ENCODE measurements at regions not wholly inside any gene's neighbourhood (a gene's known extent, or its start where the extent isn't known, plus 50 kb on each side); places are given as distances from the start of the nearest gene placed in this dataset.
"Not testable (repeated sequence)": the region's sequence is repeated elsewhere in the genome, so short reads cannot be mapped to it uniquely, and the experiment has no call there.

DNA sequence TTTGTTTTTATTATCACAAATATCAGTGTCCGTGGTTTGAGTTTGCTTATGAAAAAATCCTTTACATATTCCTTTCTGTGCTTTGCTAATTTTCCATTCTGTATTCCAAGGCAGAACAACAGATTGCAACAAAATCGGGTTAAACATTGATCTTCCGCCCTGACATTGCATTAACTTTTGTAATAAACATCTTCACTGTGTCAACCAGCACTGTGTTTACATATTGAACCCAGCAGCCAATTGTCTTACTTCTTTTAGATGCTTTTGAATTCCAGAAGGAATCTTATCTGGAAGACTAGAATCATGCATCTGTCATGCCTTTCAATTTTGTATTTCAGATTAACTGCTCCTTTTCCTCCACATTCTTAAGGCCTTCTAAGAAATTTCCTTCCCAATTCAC is 147.8 kb upstream of the CXXC4 start:
- TF ChIP-seq, protein P1, sequence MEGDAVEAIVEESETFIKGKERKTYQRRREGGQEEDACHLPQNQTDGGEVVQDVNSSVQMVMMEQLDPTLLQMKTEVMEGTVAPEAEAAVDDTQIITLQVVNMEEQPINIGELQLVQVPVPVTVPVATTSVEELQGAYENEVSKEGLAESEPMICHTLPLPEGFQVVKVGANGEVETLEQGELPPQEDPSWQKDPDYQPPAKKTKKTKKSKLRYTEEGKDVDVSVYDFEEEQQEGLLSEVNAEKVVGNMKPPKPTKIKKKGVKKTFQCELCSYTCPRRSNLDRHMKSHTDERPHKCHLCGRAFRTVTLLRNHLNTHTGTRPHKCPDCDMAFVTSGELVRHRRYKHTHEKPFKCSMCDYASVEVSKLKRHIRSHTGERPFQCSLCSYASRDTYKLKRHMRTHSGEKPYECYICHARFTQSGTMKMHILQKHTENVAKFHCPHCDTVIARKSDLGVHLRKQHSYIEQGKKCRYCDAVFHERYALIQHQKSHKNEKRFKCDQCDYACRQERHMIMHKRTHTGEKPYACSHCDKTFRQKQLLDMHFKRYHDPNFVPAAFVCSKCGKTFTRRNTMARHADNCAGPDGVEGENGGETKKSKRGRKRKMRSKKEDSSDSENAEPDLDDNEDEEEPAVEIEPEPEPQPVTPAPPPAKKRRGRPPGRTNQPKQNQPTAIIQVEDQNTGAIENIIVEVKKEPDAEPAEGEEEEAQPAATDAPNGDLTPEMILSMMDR (IDR thresholded peaks at IDR 0.05), result no peak
- TF ChIP-seq POLR2AphosphoS5 (IDR thresholded peaks at IDR 0.05) (no peak), EP300 (IDR thresholded peaks at IDR 0.05) (no peak), POLR2A (IDR thresholded peaks at IDR 0.05) (no peak)
- Histone ChIP-seq H3K27me3 (no peaks in the 10 kb centered on the region), H3K27ac (no peak overlapping the region), H3K36me3 (no peaks in the 10 kb centered on the region), H3K4me1 (no peaks in the 10 kb centered on the region), H3K4me3 (no peak overlapping the region), H3K9me3 (no peaks in the 10 kb centered on the region)
- no peak for ATAC-seq
- 40 to 60% methylated on average over 3 of the region's 3 CpGs for WGBS, 2 donors (ENCODE audit: low coverage in 1 of 2)

DNA sequence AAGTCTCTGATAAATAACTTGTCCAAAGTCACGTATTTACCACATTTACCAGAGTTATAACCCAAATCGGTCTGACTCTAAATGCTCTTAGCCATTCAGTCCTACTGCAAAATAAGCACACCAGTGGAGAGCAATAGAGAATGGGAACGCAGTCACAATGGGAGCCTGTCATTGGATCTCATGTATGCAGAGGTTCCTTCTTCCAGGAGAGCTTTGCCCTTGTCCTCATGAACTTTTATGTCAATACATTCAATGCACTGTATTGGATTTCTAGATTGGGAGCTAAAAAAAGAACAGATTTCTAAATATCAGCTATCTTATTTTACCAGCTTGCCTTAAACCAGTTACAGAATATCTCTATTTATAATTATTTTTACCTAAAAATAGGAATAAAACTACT is 149.1 kb upstream of the CXXC4 start:
- WGBS, 2 donors (ENCODE audit: low coverage in 1 of 2), result 89 to 92% methylated on average over 3 of the region's 3 CpGs

DNA sequence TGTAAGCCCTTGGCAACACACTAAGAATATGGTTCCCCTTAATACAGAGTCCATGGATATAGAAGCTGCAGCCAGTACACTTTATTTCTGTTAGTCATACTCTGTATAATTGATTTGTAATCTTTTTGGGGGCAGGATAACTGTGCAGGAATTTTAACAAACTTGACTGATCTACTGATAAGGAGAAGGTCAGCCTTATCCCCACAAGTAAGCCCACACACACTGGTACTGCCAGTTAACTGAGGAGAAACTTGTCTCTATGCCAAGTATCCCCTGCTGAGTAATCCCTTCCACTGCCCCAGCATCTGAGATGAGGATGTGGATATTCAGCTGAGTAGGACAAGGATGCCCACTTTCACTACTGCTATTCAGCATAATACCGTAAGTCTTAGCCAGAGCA is 154.9 kb upstream of the CXXC4 start:
- Histone ChIP-seq H3K4me1 (no peaks in the 10 kb centered on the region), H3K9me3 (peaks cover 0 to 6% (median 0%) of the 10 kb centered on the region in 3 donors), H3K27ac (no peak overlapping the region), H3K27me3 (no peaks in the 10 kb centered on the region), H3K36me3 (no peaks in the 10 kb centered on the region), H3K4me3 (no peak overlapping the region)
- TF ChIP-seq, protein P1 (IDR thresholded peaks at IDR 0.05), result no peak
- TF ChIP-seq POLR2AphosphoS5 (IDR thresholded peaks at IDR 0.05) (no peak), EP300 (IDR thresholded peaks at IDR 0.05) (no peak), POLR2A (IDR thresholded peaks at IDR 0.05) (no peak)
- WGBS, 2 donors (ENCODE audit: low coverage in 1 of 2), result no CpG with 5 or more reads among the region's 1 CpG
- ATAC-seq, result no peak

More for the DNA sequence above, 149.1 kb upstream of the CXXC4 start:
- no peak overlapping the region for H3K4me3 ChIP-seq
- H3K27me3 ChIP-seq, result no peaks in the 10 kb centered on the region
- TF ChIP-seq EP300 (IDR thresholded peaks at IDR 0.05) (no peak), POLR2A (IDR thresholded peaks at IDR 0.05) (no peak), POLR2AphosphoS5 (IDR thresholded peaks at IDR 0.05) (no peak)
- TF ChIP-seq, protein P1 (IDR thresholded peaks at IDR 0.05), result no peak
- H3K36me3 ChIP-seq, result no peaks in the 10 kb centered on the region
- no peaks in the 10 kb centered on the region for H3K9me3 ChIP-seq
- H3K4me1 ChIP-seq, result no peaks in the 10 kb centered on the region
- no peak overlapping the region for H3K27ac ChIP-seq
- ATAC-seq, result no peak

DNA sequence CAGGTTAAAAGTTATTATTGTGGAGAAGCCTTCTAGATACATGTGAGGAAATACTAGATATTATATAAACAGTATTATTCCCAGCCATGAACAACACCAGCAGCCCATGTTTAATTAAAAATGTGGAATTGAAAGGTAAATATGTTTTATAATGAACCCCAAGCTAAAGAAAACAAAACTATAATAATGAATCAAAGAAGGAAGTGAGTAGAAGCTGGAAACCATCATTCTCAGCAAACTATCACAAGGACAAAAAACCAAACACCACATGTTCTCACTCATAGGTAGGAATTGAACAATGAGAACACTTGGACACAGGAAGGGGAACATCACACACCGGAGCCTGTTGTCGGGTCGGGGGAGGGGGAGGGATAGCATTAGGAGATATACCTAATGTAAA is 167.6 kb upstream of the CXXC4 start:
- H3K36me3 ChIP-seq, ATAC-seq, H3K9me3 ChIP-seq, H3K4me1 ChIP-seq, H3K4me3 ChIP-seq, H3K27me3 ChIP-seq, H3K27ac ChIP-seq: not testable (repeated sequence)
- WGBS, 2 donors (ENCODE audit: low coverage in 1 of 2), result 74% methylated on average over 3 of the region's 3 CpGs; no CpG with 5 or more reads in 1 of the 2 donors

DNA sequence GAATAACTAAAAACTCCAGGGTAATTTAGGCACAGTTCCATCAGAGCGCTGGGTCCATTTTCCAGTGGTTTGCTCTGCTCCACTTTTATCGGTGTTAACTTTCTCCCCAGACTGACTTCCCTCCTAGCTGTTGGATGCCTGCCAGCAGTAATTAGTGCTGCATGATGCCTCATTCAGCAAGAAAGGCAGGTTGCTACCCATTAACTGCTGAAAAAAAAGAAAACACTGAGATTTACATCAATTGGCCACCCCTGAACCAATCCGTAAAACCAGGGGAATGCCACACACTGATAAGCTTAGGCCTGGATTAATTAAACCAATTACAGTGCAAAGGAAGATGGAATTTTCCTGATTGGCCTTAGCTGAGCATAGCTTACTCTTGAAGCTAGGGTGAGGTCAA is 182.4 kb upstream of the CXXC4 start:
- Histone ChIP-seq H3K9me3 (no peaks in the 10 kb centered on the region), H3K4me1 (no peaks in the 10 kb centered on the region), H3K27ac (no peak overlapping the region), H3K27me3 (no peaks in the 10 kb centered on the region), H3K4me3 (no peak overlapping the region), H3K36me3 (no peaks in the 10 kb centered on the region)
- ATAC-seq, result no peak
- TF ChIP-seq, protein P1 (IDR thresholded peaks at IDR 0.05), result no peak
- no peak for TF ChIP-seq EP300 (IDR thresholded peaks at IDR 0.05)
- no peak for TF ChIP-seq POLR2A (IDR thresholded peaks at IDR 0.05)
- no peak for TF ChIP-seq POLR2AphosphoS5 (IDR thresholded peaks at IDR 0.05)
- WGBS, 2 donors (ENCODE audit: low coverage in 1 of 2), result 40 to 67% methylated on average over 3 of the region's 3 CpGs
